NCI-H748 (cell line): ENCODE measurements at regions not wholly inside any gene's neighbourhood (a gene's known extent, or its start where the extent isn't known, plus 50 kb on each side); places are given as distances from the start of the nearest gene placed in this dataset.

Source experiments
- DNase-seq: peaks from one replicate; lab custom pipeline; 2025; ENCODE audit not compliant: unreplicated experiment; lab: John Stamatoyannopoulos, UW

GRCh38 chr13:34294483-34295129 lies 476.7 kb downstream of the RFC3 start:
- peak; percentile 28 for DNase-seq

DNA sequence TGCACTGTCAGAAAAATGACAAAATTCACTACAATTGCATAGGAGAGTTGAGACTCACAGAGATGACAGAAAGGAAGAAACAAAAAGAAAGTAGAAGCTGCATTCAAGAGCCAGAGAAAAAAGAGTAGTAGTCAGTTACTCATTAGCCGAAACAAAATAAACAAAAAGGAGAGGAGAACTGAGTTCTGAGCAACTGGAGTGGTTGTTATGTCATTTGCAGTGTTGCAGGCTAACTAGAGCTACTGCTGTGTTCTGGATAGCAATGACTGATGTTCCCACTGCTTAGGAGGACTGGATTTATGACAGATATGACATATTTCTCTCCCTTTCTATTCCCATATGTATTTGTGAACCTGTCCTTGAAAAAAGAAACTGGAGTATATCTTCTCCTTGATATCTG lies 482.6 kb downstream of the RFC3 start:
- DNase-seq, result no peak

DNA sequence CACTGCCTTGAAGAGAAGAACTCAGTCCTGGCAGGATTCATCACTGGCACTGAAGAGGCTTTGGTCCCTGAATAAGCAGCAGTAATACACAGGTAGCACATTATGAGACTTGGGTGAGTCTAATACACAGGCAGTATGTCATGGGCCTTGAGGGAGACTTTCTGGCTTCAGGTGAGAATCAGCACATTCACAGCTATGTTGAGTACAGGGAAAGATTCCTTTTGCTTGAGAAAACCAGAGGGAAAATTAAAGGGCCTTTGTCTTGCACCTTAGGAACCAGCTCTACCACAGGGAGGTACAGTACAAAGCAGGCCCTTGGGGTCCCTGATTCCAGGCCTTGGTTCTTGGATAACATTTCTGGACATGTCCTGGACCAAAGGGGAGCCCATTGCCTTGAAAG lies 484.6 kb downstream of the RFC3 start:
- DNase-seq, result no peak

GRCh38 chr13:34303346-34303745 lies 485.4 kb downstream of the RFC3 start:
- no peak for DNase-seq

GRCh38 chr13:34307607-34308006 lies 489.7 kb downstream of the RFC3 start:
- peak; percentile 11 for DNase-seq

GRCh38 chr13:34308725-34309124 lies 490.8 kb downstream of the RFC3 start:
- DNase-seq, result no peak

DNA sequence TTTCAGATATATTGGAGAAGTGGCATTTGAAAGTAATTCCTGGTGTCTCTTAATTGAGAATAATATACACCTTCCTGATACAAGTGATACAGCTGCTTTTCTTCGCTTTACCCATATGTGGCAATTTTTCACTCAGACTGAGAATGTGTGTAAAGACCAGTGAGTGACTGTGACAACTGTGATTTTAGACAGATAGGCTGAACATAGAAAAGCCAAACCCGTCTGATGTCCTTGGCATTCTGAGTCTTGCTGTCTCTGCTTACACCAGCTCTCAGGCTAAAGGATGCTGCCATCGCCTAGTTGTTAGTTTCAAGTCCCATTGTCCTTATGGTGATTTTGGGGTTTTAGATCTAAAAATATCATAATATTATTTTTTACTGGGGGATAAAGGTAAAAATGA lies 492.6 kb downstream of the RFC3 start:
- no peak for DNase-seq

GRCh38 chr13:34311251-34311650 lies 493.3 kb downstream of the RFC3 start:
- DNase-seq, result no peak

GRCh38 chr13:34312578-34312977 lies 494.6 kb downstream of the RFC3 start:
- no peak for DNase-seq

- DNase-seq, result no peak
Observed at GRCh38 chr13:34320084-34320483, 502.1 kb downstream of the RFC3 start.

- DNase-seq, result no peak
Observed at GRCh38 chr13:34322014-34322742, 504.2 kb downstream of the RFC3 start.

- no peak for DNase-seq
Observed at GRCh38 chr13:34322743-34323074, 504.8 kb downstream of the RFC3 start.

- DNase-seq, result no peak
Observed at GRCh38 chr13:34335014-34336007, 517.4 kb downstream of the RFC3 start.

GRCh38 chr13:34338102-34338501 lies 520.2 kb downstream of the RFC3 start:
- no peak for DNase-seq

DNA sequence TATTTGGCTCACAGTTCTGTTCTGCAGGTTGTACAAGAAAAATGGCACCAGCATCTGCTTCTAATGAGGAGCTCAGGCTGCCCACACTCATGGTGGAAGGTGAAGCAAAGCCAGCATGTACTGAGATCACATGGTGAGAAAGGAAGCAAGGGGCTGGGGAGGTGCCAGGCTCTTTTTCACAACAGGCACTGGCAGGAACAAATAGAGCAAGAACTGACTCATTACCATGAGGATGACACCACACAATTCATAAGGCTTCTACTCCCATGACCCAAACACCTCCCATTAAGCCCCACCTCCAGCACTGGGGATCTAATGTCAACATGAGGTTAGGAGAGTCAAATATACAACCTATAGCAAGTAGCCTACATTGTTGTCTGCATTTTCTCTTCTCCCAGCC lies 522.6 kb downstream of the RFC3 start:
- peak; percentile 15 for DNase-seq

- no peak for DNase-seq
Observed at GRCh38 chr13:34343413-34343940, 525.5 kb downstream of the RFC3 start.

- DNase-seq, result no peak
Observed at GRCh38 chr13:34344816-34345215, 526.9 kb downstream of the RFC3 start.

GRCh38 chr13:34345258-34345965 lies 527.5 kb downstream of the RFC3 start:
- peak; percentile 72 for DNase-seq

DNA sequence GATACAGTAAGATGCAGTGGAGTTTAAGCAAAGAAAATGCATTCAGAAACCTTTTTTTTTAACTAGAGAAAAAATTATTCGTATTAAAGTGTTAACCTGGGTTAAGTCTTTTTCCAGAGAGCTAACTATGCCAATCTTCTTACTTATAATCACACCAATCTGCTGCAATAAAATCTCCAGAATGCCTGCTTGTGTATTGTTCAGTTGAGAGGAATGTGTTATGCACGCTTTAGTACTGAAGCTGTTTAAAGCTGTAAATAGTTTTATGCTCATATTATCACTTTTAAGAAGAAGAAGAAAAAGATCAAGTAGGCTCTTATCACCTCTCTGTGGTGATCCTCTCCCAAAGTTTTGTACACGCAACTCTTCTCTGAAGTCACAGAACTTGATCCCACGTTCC lies 528.7 kb downstream of the RFC3 start:
- DNase-seq, result no peak

DNA sequence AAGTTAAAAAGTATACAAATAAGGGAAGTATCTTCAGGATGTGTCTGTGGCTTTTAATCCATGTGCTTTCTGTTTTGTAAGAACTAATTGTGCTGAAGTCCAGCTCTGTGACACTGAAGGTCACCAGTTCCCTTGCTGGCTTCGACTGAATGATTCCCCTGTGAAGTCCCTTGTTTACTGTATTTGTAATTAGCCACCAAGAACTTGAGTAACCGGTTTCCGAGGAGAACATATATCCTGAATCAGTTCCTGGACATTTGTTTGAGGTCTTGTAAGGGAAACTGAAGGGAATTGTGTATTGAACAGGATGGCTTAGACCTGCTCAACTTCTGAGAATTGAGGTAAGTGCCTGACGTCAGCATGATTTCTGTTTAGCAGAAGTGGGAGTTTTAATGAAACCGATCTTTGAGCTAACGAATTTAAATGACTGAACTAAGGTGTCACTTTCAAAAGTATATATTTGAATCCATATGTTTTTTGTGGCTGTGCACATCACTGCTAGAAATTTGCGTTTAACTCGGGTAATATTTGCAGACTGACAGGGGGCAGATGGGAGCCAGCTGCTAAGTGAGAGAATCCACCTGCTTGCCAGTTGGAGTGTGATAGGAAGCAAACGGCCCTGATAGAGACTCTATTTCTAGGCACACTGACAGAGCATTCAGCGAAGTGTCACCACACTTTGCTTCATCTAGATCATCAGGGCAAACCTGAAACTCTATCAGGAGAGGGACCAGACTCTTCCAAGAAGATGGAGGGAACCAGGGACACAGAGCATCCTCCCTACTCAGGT lies 530.0 kb downstream of the RFC3 start:
- peak; percentile 97 for DNase-seq
